Muscle layer of duodenum (tissue), 2 donors: ENCODE measurements at regions not wholly inside any gene's neighbourhood (a gene's known extent, or its start where the extent isn't known, plus 50 kb on each side); places are given as distances from the start of the nearest gene placed in this dataset.

Experiments used
- H3K27ac ChIP-seq: one replicate; pipeline ENCODE4 v1.7.0; 2013; ENCODE audit warnings: mild to moderate bottlenecking, low read length
- H3K27me3 ChIP-seq: one replicate; pipeline ENCODE4 v1.7.0; 2013; ENCODE audit warnings: low read depth, mild to moderate bottlenecking, control low read depth, low read length
- H3K36me3 ChIP-seq, 2 donors: one replicate each; pipeline ENCODE4 v1.7.0; 2013; ENCODE audit warnings: low read length in 2 of 2, control low read depth in 1 of 2, mild to moderate bottlenecking in 1 of 2; ENCODE audit not compliant: insufficient read depth in 2 of 2, control insufficient read depth in 1 of 2
- H3K4me1 ChIP-seq, 2 donors: one replicate each; pipeline ENCODE4 v1.7.0; 2013; ENCODE audit warnings: low read length in 2 of 2, mild to moderate bottlenecking in 2 of 2, control low read depth in 1 of 2, moderate library complexity in 1 of 2; ENCODE audit not compliant: insufficient read depth in 2 of 2, control insufficient read depth in 1 of 2
- H3K4me3 ChIP-seq, 2 donors: one replicate each; pipeline ENCODE4 v1.7.0; 2013; ENCODE audit warnings: low read length in 2 of 2, low read depth in 1 of 2, mild to moderate bottlenecking in 1 of 2
- H3K9me3 ChIP-seq, 2 donors: one replicate each; pipeline ENCODE4 v1.7.0; 2013; ENCODE audit warnings: low read length in 2 of 2, control low read depth in 1 of 2, mild to moderate bottlenecking in 1 of 2; ENCODE audit not compliant: control insufficient read depth in 1 of 2
- donor health status: healthy.

DNA sequence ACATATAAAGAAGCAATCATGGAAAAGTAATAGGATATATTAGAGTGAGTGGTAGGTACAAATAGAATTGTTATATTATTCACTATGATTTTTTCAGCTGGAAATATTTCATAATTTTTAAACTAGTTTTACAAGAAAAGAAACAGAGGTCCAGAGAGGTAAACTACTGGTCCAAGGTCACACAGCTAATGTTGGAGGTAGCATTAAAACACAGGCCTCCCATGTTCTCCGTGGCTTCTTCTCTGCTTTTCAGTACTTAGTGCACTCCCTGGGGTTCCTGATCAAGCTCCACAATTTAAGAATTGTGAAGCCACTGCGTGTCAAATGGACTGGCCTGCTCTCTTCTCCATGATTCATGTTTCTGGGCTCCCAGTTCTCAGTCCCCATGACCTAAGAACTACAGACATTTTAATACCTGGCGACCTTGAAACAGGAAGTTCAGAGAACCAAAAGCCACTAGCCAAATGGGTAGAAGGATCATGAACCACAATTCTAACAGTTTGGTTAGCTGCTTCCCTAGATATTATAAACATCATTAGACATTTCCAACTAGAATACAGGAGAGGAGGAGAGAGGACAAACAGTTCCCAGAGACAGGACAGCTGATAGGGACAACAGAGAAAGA is 172.0 kb upstream of the KLF3 start:
- H3K36me3 ChIP-seq = no peaks in the 10 kb centered on the region
- no peak overlapping the region for H3K27ac ChIP-seq
- peaks cover 4 to 15% of the 10 kb centered on the region in 2 donors for H3K4me1 ChIP-seq
- H3K9me3 ChIP-seq = no peaks in the 10 kb centered on the region
- no peak overlapping the region for H3K4me3 ChIP-seq
- no peaks in the 10 kb centered on the region for H3K27me3 ChIP-seq

DNA sequence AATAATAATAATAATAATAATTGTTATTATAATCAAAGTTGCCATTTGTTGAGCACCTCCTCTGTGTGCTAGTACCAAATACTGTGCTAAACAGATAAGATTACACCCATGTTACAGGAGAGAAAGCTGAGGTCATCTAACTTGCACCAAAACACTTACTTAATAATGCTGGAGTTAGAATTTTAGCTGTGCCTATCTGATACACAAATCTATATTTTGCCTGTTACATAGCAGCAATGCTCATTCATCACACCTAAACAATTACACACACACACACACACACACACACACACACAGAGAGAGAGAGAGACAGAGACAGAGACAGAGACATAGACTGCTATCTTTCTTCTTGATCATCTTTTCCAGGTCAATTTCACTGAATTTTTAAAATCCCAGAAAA is 170.9 kb upstream of the KLF3 start:
- peaks cover 4 to 15% of the 10 kb centered on the region in 2 donors for H3K4me1 ChIP-seq
- no peaks in the 10 kb centered on the region for H3K27me3 ChIP-seq
- no peaks in the 10 kb centered on the region for H3K9me3 ChIP-seq
- H3K36me3 ChIP-seq = no peaks in the 10 kb centered on the region
- no peak overlapping the region for H3K27ac ChIP-seq
- H3K4me3 ChIP-seq = no peak overlapping the region

DNA sequence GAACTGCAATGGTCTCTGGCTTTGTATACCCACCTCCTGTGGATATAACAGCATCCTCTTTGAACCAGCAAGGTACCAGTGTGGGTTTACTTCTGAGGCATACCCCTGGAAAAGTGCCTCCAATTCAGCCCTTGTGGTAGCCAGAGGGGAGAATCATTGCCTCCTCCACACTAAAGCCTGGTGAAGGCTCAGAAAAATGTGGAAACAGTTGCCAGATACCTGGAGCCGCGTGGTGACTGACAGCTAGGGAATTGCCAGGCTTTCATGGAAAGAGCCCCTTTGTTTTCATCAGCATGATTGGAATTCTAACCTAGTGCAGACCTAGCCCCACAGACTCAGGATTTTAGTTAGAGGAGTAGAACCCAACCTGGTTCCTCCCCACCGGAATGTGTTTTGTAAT is 168.6 kb upstream of the KLF3 start:
- no peak overlapping the region for H3K4me3 ChIP-seq
- H3K9me3 ChIP-seq = no peaks in the 10 kb centered on the region
- H3K36me3 ChIP-seq = no peaks in the 10 kb centered on the region

DNA sequence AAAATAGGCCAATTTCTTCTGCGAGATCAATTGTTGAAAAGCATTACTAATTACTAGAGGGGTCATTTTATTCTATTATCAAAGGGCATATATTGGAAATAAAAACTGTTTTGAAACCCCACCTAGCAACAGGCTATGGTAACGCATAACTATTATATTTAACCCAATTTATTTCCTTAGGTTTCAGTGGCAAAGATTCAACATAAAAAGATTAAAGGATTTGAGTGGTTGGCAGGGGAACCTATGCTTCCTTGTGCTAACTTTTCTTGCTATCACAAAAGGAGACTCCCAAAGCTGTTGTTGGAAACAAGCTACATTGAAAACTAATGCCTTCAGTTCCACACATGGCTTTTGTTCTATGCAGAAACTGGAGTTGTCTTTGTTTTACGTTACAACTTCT is 166.9 kb upstream of the KLF3 start:
- peaks cover 0 to 6% of the 10 kb centered on the region in 2 donors for H3K4me1 ChIP-seq
- H3K27me3 ChIP-seq = no peaks in the 10 kb centered on the region
- no peaks in the 10 kb centered on the region for H3K36me3 ChIP-seq
- H3K4me3 ChIP-seq = no peak overlapping the region
- H3K27ac ChIP-seq = no peak overlapping the region
- H3K9me3 ChIP-seq = no peaks in the 10 kb centered on the region

More for the DNA sequence above, 168.6 kb upstream of the KLF3 start:
- H3K4me1 ChIP-seq = peaks cover 0 to 8% of the 10 kb centered on the region in 2 donors
- H3K27me3 ChIP-seq = no peaks in the 10 kb centered on the region
- H3K27ac ChIP-seq = no peak overlapping the region

DNA sequence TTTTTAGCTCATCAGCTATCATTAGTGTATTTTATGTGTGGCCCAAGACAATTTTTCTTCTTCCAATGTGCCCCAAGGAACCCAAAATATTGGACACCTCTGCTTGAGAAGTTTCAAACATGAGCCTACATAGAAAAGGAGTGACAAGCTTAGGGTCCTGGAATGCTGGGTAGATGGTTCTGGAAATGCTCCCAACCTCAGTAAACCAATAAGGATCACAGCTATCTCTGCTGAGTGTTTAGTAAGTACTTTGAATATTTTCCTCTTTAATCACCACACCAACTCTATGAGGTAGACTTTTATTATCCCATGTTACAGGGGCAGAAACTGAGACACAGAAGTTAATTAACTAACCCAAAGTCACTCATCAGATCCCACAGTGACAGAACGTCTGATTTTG is 164.9 kb upstream of the KLF3 start:
- no peaks in the 10 kb centered on the region for H3K27me3 ChIP-seq
- H3K4me1 ChIP-seq = peaks cover 0 to 3% of the 10 kb centered on the region in 2 donors
- no peaks in the 10 kb centered on the region for H3K9me3 ChIP-seq
- H3K36me3 ChIP-seq = no peaks in the 10 kb centered on the region
- no peak overlapping the region for H3K27ac ChIP-seq
- H3K4me3 ChIP-seq = no peak overlapping the region

DNA sequence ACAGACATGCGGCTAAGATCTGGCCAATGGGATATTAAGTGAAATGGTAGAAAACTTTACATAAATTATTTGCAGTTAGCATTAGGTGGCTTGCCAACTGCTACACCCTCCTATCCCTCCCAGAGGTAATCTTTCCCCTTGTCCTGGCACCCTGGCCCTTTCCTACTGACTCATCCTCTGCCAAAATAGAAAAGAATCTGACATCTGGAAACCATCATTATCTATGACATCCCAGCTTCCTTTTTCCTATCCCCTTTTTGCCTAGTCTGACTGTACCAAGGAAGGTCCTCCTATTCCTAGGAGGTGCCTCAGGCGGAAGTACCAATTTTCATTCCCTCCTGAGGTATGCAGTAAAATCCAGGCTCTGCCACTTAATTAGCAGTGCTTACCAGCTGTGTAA is 163.6 kb upstream of the KLF3 start:
- Histone ChIP-seq H3K36me3 (no peaks in the 10 kb centered on the region), H3K9me3 (no peaks in the 10 kb centered on the region), H3K27me3 (no peaks in the 10 kb centered on the region), H3K4me3 (no peak overlapping the region), H3K27ac (no peak overlapping the region), H3K4me1 (peaks cover 0 to 3% of the 10 kb centered on the region in 2 donors)

DNA sequence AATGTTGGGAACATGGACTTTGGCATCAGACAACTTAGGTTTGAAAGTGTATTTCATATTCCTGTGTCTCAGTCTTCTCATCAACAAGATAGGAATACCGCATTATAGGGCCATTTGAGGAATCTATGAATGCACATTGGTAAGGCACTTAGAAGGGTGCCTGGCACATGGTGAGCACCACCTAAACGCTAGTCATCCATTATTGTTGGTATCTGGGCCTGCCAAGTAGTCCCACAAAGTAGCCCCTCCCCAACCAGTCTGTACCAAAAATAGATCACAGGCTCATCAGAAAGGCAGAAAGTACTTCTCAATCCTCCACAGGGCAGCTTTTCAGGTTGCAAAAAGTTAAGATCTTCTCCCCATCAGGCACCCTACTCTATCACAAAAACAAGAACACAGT is 162.3 kb upstream of the KLF3 start:
- no peak overlapping the region for H3K27ac ChIP-seq
- peaks cover 0 to 3% of the 10 kb centered on the region in 2 donors for H3K4me1 ChIP-seq
- no peaks in the 10 kb centered on the region for H3K9me3 ChIP-seq
- no peak overlapping the region for H3K4me3 ChIP-seq
- H3K36me3 ChIP-seq = no peaks in the 10 kb centered on the region
- H3K27me3 ChIP-seq = no peaks in the 10 kb centered on the region

DNA sequence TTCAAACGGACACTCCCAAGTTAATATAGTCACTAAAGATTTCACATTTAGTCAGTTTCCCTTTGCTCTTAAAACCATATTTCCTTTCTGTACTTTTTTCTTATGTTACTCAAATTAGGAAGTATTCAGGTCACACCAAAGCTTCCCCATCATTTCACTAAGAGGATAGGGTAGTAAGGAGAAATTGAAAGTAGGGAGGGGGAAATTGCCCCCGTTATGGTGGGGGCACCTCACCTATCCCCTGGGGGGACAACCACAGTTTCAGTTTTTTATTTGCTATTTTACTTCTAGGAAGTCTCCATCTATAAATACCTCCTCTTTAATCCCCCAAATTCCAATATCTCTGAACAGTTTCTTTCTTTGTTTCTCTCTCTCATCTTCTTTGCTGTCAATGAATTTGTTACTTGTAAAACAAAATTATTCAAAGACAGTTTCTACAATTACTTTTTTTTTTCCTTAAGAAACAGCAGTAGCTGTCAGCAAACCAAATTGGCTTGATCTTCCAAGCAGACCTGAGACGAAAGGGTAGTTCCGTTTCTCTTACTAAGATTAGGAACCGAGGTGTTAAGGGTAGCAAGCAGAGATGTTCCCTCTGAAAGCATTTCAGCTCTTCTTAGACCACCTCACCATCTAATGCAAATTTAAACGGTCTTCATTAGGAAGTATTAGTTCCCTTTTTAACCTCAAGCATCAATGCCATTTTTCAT is 160.2 kb upstream of the KLF3 start:
- H3K27me3 ChIP-seq = no peaks in the 10 kb centered on the region

DNA sequence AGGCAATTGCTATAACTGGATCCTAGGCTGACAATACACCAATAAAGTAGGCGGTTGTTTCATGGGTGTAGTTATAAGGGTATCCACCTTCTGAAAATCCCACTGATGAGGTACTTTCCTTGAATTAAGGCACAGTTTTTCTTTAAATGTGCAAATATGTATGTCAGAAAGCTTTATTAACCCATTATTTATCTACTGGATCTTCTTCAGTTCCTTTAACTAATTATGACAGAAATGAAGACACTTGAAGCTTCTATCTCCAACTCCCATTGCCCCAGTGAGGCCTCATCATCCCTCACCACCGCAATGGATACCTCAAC is 159.6 kb upstream of the KLF3 start:
- H3K36me3 ChIP-seq = no peaks in the 10 kb centered on the region
- H3K4me1 ChIP-seq = peaks cover 0 to 3% of the 10 kb centered on the region in 2 donors
- H3K9me3 ChIP-seq = no peaks in the 10 kb centered on the region
- no peak overlapping the region for H3K4me3 ChIP-seq
- H3K27ac ChIP-seq = no peak overlapping the region
- H3K27me3 ChIP-seq = no peaks in the 10 kb centered on the region

More for the DNA sequence above, 160.2 kb upstream of the KLF3 start:
- H3K27ac ChIP-seq = no peak overlapping the region
- no peaks in the 10 kb centered on the region for H3K9me3 ChIP-seq
- no peaks in the 10 kb centered on the region for H3K36me3 ChIP-seq
- peaks cover 0 to 3% of the 10 kb centered on the region in 2 donors for H3K4me1 ChIP-seq
- no peak overlapping the region for H3K4me3 ChIP-seq

DNA sequence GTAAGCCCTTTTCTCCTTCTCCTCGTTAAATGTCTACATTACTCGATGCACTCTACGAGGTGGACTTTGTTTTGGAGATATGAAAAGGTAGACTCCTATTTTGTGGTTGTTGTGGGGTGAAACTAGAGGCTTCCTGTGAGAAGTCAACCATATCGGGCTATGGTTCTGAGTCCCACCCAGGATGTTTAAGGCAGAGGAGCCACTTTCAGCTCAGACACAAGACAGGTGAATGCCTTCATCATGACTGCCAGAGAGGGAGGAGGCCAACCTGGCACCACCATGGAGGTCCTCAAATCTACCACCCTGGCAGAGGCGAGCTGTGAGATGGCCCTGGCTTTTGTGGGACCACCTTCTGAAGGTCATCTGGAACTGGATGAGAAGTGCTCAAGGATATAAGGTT is 154.4 kb upstream of the KLF3 start:
- no peaks in the 10 kb centered on the region for H3K36me3 ChIP-seq
- no peaks in the 10 kb centered on the region for H3K27me3 ChIP-seq
- H3K4me3 ChIP-seq = no peak overlapping the region
- H3K27ac ChIP-seq = no peak overlapping the region
- H3K4me1 ChIP-seq = no peaks in the 10 kb centered on the region
- no peaks in the 10 kb centered on the region for H3K9me3 ChIP-seq

DNA sequence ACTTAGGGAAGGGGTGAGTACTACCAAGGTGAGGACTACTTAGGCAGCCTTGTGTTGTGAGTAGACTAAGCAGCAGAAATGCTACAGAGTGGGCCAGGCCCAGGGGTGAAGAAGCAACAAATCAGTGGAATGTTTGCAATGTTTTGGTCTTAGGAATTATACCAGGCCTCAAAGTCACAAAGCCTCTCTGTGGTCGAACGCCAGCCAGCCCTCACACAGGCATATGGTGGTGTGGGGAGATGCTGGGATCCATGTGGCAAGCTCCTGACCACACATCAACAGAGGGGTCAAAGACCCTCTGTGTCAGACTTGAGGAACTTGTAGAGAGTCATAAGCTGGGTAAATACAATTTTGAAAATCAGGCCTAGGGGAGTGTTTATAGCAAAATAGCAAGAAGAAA is 153.8 kb upstream of the KLF3 start:
- Histone ChIP-seq H3K4me3 (no peak overlapping the region), H3K27me3 (no peaks in the 10 kb centered on the region), H3K9me3 (no peaks in the 10 kb centered on the region), H3K36me3 (no peaks in the 10 kb centered on the region), H3K27ac (no peak overlapping the region), H3K4me1 (no peaks in the 10 kb centered on the region)

DNA sequence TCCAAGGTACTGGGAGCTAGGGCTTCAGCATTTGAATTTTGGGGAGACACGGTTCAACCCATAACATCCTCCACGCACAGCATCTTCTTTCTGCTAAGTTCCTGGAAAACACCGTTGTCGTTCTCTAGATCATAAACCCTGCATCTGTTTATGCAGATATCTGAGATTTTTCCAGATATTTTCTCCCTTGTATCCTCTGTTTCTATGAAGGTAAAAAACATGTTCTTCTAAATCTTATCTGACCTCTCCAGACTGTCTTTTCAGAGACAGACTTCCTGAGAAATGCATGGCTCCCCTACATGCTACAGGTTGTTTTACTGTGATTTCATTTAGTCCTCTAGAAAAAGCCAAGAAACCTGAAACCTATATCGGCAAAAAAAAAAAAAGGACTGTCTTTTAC is 152.3 kb upstream of the KLF3 start:
- Histone ChIP-seq H3K4me1 (no peaks in the 10 kb centered on the region), H3K36me3 (no peaks in the 10 kb centered on the region), H3K4me3 (no peak overlapping the region), H3K27ac (no peak overlapping the region), H3K9me3 (no peaks in the 10 kb centered on the region), H3K27me3 (no peaks in the 10 kb centered on the region)
